Spleen (tissue), 7 donors: ENCODE measurements at regions not wholly inside any gene's neighbourhood (a gene's known extent, or its start where the extent isn't known, plus 50 kb on each side); places are given as distances from the start of the nearest gene placed in this dataset.

Source experiments
- CTCF ChIP-seq, 11 experiments: fragments of 200-600 bp in 7 of 11; fragments of 450-650 bp in 4 of 11; sonication (generic) in 4 of 11; IDR thresholded peaks in 8 of 11; conservative IDR thresholded peaks in 3 of 11; 1 replicate in 7 of 11; 2 replicates in 4 of 11; pipeline versions ENCODE4 v1.4.0 to v1.8.0; 2016 to 2021; ENCODE audit warnings: antibody characterized with exemption in 11 of 11, inconsistent platforms in 4 of 11, mild to moderate bottlenecking in 1 of 11
- POLR2A ChIP-seq, 3 donors: fragments of 450-650 bp; IDR thresholded peaks; one replicate each; pipeline ENCODE4 v1.5.1; 2017; ENCODE audit warnings: antibody characterized with exemption in 3 of 3, mild to moderate bottlenecking in 1 of 3
- POLR2AphosphoS5 ChIP-seq, 3 donors: sonication (generic); formaldehyde crosslinking; IDR thresholded peaks; one replicate each; pipeline ENCODE4 v1.5.1; 2017; ENCODE audit warnings: antibody characterized with exemption in 3 of 3
- donor health status: DM: no; HTN: no; CAD: no; lungs with moderate emphysema.
- donor health status: DM: no; HTN: no; CAD: no.
- donor health status: DM: no; HTN: no; CAD: no.

- TF ChIP-seq CTCF (IDR thresholded peaks at IDR 0.05 in 8 of 11, conservative IDR thresholded peaks at IDR 0.05 in 3 of 11) (no peak), POLR2A (IDR thresholded peaks at IDR 0.05) (no peak), POLR2AphosphoS5 (IDR thresholded peaks at IDR 0.05) (no peak)
Observed at GRCh38 chr13:107680115-107680514, 535.2 kb downstream of the LIG4 start.
